HFF-Myc (cell line): ENCODE measurements at regions not wholly inside any gene's neighbourhood (a gene's known extent, or its start where the extent isn't known, plus 50 kb on each side); places are given as distances from the start of the nearest gene placed in this dataset.

Experiments used
- DNase-seq: peaks from one replicate; pipeline ENCODE4 v3.0.0-alpha.2; 2011; ENCODE audit warnings: low read depth; ENCODE audit errors: extremely low read depth
- H3K4me3 ChIP-seq: replicated peaks from 2 replicates; pipeline ENCODE4 v1.5.1; 2011; ENCODE audit warnings: low read depth, mild to moderate bottlenecking, control low read depth, low read length
- TF ChIP-seq, protein P1 (sequence below): IDR thresholded peaks from 2 replicates; pipeline ENCODE4 v1.5.1; 2012; ENCODE audit warnings: mild to moderate bottlenecking, low read depth, low read length, control low read depth; ENCODE audit errors: missing control alignments

GRCh38 chrX:39296472-39296871 is 495.2 kb downstream of the MID1IP1 start:
- DNase-seq, result no peak
- TF ChIP-seq, protein P1, sequence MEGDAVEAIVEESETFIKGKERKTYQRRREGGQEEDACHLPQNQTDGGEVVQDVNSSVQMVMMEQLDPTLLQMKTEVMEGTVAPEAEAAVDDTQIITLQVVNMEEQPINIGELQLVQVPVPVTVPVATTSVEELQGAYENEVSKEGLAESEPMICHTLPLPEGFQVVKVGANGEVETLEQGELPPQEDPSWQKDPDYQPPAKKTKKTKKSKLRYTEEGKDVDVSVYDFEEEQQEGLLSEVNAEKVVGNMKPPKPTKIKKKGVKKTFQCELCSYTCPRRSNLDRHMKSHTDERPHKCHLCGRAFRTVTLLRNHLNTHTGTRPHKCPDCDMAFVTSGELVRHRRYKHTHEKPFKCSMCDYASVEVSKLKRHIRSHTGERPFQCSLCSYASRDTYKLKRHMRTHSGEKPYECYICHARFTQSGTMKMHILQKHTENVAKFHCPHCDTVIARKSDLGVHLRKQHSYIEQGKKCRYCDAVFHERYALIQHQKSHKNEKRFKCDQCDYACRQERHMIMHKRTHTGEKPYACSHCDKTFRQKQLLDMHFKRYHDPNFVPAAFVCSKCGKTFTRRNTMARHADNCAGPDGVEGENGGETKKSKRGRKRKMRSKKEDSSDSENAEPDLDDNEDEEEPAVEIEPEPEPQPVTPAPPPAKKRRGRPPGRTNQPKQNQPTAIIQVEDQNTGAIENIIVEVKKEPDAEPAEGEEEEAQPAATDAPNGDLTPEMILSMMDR, result no peak

DNA sequence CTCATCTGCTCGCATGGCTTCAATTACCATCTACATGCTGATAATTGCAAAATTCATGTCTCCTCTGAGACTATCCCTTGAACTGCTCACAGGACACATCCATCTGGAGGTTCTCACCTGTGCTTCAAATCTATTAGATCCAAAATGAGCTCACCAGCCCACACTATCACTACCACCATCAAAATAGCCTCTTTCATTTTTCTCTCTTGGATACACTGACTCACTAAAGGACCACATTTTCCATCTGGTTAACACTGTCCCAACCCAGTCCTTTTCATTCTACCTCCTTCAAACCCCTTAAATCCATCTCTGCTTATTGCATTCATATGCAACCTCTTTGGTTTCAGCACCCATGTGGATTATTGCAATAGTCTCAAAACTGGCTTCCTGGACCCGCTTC is 497.6 kb downstream of the MID1IP1 start:
- H3K4me3 ChIP-seq, result no peak overlapping the region
- DNase-seq, result no peak
- TF ChIP-seq, protein P1, result no peak

More at GRCh38 chrX:39296472-39296871, 495.2 kb downstream of the MID1IP1 start:
- no peak overlapping the region for H3K4me3 ChIP-seq

DNA sequence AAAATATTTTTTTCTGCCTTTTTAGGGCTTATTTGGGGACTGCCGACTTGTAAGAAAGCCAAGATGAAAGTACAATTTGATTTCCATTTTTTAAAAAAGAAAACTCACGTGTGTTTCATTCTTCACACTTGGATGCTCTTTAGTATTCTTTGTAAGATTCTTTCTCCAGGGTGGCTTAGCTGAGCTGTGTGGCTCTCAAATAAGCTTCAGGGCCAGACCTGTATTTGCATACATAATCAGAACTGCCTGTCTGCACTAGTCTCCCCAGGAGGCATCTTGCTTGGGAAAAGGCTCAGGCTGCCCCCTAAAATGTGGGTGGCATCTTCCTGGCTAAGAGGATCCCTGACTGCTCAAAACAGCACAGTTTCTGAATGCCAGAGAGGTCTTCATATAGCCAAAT is 498.4 kb downstream of the MID1IP1 start:
- DNase-seq, result no peak
- no peak overlapping the region for H3K4me3 ChIP-seq
- TF ChIP-seq, protein P1, result no peak

DNA sequence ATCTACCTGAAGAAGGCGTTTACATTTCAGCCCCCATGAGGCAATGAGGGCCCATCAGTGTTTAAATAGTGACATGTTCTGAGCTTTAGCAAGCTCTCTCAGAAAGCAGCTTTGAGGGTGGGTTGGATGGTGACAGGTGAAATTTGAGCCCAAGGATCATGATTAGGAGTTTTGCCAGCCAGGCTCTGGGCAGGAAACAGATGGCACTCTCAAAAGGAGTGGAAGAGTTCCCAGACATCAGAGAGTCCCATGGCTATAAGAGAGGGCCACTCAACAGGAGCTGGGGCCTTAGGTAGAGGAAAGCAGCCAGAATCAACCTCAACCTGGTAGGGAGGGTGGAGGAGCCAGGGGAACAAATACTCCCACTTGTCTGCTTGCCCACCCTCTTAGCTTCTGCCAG is 499.8 kb downstream of the MID1IP1 start:
- no peak overlapping the region for H3K4me3 ChIP-seq
- no peak for DNase-seq
- TF ChIP-seq, protein P1, result no peak

GRCh38 chrX:39302838-39303237 is 501.6 kb downstream of the MID1IP1 start:
- no peak for DNase-seq
- TF ChIP-seq, protein P1, result no peak
- H3K4me3 ChIP-seq, result no peak overlapping the region

DNA sequence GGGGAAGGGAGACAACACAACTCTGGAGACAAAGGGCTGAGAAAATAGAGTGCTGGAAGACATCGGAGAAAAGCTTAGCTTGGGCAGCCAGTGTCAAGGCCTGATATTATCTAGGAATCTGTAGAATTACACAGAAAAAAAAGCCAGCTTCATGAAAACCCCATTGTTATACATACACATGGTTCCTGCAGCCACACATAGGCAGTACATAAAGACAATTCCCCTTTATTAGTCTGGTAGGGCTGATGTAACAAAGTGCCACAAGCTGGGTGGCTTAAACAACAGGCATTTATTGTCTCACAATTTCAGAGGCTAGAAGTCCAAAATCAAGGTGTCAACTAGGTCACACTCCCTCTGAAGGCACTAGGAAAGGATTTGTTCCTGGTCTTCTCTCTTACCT is 503.5 kb downstream of the MID1IP1 start:
- TF ChIP-seq, protein P1, result no peak
- no peak overlapping the region for H3K4me3 ChIP-seq
- DNase-seq, result no peak

DNA sequence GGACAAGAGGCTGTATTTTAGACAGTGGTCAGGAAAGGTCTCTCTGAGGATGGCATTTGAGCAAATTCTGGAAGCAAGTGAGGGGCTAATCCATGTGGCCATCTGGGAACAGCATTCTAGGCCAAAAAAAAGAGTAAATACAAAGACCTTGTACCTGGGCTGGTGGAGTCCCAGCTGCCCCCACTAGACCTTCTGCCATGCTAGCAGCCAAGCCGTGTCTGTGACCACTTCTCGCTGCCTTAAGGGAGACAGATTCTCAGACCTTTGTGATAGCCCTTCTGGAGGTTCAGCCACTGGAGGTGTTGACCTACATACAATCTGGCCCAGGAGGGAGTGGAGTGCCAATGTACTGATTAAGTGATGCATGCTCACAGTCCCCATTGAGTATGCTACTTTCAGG is 506.2 kb downstream of the MID1IP1 start:
- TF ChIP-seq, protein P1, result no peak
- no peak for DNase-seq

More for the DNA sequence above, 506.2 kb downstream of the MID1IP1 start:
- no peak overlapping the region for H3K4me3 ChIP-seq
